Limb (tissue), 2 donors: ENCODE measurements at regions not wholly inside any gene's neighbourhood (a gene's known extent, or its start where the extent isn't known, plus 50 kb on each side); places are given as distances from the start of the nearest gene placed in this dataset.

ENCODE experiments used
- DNase-seq, 2 donors: peaks; one replicate each; pipeline ENCODE4 v3.0.0-alpha.2; 2016; ENCODE audit errors: extremely low spot score in 2 of 2

GRCh38 chr1:59237900-59238299, 59.0 kb upstream of the FGGY start:
- no peak for DNase-seq

- no peak for DNase-seq
Measured at GRCh38 chr1:59238333-59238934, 58.5 kb upstream of the FGGY start.

GRCh38 chr1:59238993-59239392, 57.9 kb upstream of the FGGY start:
- no peak for DNase-seq

GRCh38 chr1:59241909-59242308, 55.0 kb upstream of the FGGY start:
- no peak for DNase-seq

GRCh38 chr1:59242370-59242769, 54.5 kb upstream of the FGGY start:
- DNase-seq, result no peak

GRCh38 chr1:59243550-59243949, 53.3 kb upstream of the FGGY start:
- no peak for DNase-seq

- no peak for DNase-seq
Measured at GRCh38 chr1:59243978-59244377, 52.9 kb upstream of the FGGY start.

- no peak for DNase-seq
Measured at GRCh38 chr1:59244891-59245290, 52.0 kb upstream of the FGGY start.
